SIG-M5 treated with dmso at 0.1 percent for 504 hours (cell line): ENCODE measurements at regions not wholly inside any gene's neighbourhood (a gene's known extent, or its start where the extent isn't known, plus 50 kb on each side); places are given as distances from the start of the nearest gene placed in this dataset.
"Not testable (repeated sequence)": the region's sequence is repeated elsewhere in the genome, so short reads cannot be mapped to it uniquely, and the experiment has no call there.

Experiments used
- DNase-seq: peaks from one replicate; lab custom pipeline; 2025; ENCODE audit not compliant: unreplicated experiment; lab: John Stamatoyannopoulos, UW

DNA sequence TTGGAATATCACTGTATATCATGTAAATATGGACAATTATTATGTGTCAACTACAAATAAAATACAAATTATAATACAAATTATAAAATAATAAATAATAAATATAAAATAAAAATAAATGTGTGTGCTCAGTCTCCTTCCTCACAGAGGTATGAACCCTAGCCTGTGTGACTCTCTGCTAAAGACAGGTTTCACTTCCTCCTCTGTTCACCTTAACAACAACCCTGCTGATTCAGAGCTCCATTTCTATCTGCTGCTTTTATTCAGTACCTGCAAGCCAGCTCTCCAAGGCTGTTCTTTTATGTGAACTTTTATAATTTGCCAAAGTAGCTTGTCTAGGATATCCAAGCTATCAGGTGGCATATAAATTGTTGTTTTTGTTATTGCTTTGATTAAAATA, 610.7 kb upstream of the GRM7 start:
- DNase-seq = no peak

DNA sequence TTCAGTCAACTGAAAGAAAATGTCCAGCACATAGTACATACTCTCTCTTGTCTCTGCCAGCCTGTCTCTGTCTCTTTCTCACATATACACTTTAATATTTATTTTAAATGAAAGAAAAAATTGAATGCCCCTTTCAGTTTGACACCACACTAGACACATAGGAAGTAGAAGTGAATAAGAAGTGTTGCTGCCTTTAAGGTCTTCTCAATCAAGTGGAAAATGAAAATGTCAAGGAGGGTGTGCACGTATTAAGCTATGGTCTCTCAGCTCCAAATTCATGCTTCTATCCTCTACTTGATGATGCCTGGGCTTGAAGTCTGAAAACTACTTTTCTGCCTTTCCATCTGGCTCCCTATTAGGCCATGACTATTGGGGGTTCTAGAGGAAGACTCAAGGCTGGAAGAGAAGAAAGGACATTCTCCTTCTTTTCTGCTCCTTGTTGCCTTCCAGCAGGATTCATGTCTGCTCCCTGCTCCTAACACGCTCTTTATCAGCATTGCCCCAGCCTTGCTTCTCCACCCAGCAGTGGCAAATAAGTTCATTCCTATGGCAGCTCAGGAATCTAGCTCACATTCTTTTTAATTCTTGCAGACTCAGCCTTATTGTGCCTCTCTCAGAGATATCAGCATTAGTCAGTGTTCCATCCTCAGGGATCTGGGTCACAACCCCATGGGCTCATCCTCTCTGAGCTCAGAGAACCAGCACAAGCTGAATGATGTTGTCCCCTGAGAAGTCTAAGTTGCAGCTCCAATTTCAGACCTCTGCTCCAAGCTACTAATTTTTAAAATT, 609.1 kb upstream of the GRM7 start:
- no peak for DNase-seq

DNA sequence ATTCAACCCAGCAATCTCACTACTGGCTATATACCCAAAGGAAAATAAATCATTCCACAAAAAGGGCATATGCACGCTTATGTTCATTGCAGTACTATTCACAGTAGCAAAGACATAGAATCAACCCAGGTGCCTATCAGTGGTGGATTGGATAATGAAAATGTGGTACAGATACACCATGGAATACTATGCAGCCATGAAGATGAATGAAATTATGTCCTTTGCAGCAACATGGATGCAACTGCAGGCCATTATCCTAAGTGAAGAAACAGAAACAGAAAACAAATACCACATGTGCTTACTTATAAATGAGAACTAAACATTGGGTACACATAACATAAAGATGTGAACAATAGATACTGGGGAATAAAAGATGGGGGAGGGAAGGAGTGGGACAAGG, 606.4 kb upstream of the GRM7 start:
- no peak for DNase-seq

DNA sequence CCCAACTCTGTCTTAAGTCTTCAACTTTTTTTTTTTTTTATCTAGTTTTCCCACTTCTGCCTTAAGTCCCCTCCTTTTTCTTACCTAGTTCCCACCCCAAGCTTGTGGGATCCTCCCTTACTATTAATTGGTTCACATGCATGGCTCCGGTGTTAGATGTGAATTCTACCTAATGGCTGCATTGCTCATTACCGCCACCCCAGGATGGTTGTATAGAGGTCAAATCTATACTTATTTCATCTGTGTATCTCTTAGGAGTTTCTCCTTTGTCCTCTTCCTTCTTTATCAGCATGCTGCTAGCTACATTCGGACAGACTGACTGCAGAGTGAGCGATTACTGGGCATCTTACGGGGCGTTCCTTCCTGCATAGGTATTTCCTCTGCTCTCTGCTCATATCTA, 605.7 kb upstream of the GRM7 start:
- no peak for DNase-seq

DNA sequence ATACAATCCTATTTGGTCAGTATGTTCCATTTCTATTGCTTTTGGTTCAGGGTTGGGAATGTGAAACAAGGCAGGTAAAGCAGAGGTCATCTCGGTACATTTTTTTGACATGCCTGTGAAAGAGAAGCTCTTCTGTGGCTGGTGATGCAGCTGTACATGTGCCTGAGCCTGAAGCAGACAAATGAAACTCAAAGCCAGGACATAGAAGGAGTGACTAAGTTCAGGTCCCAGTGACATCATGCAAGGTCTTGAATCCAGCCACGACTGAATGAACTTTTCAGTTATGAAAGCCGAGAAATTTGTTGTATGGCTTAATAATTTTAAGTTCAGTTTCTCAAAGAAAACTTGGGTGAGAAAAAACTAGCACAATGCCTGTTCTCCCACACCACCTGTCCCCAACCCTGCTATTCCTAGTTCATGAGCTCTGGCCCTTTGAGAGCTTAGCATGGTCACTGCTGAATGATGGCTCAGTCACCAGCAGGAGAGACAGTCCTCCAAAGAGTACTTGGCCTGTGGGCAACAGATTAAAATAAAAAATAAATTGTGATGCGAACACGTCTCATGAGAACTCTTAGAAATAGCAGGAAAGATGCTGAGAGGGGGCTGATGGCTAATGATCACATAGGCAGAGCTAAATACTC, 600.2 kb upstream of the GRM7 start:
- DNase-seq = no peak

DNA sequence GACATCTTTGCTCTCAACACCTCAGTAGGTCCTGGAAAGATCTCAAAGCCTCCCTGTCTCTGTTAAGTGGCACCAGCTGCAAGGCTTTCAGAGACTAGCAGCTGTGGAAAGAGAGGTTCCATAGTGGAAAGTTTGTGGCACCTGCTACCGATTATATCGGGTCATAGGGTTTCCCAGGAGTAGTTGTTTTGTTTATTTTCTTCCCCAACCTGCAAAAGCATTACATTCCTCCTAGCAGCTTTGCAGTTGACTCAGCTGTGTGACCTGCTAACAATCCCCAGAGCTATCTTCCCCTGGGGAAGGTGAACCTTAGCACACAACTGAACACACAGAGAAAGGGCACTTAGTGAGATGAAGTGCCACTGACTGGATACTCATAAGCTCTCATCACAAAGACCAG, 598.9 kb upstream of the GRM7 start:
- DNase-seq = no peak

DNA sequence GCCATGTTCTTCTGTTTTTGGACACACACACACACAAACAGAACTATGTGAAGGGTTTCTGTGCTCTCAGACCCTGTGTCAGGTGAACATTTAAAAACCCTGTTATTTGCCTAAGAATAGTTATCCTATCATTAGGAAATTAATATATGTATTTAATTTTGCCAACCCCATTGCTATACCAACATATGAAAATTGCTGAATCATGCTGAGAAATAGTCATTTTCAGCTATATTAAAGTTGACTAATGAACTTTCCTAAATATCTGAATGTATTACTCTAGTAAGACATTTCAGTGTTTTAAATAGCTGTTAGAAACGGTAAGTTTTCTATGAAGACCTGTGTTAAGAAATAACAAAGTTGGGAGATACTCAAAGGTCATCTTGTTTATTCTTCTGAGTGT, 596.9 kb upstream of the GRM7 start:
- DNase-seq = no peak

DNA sequence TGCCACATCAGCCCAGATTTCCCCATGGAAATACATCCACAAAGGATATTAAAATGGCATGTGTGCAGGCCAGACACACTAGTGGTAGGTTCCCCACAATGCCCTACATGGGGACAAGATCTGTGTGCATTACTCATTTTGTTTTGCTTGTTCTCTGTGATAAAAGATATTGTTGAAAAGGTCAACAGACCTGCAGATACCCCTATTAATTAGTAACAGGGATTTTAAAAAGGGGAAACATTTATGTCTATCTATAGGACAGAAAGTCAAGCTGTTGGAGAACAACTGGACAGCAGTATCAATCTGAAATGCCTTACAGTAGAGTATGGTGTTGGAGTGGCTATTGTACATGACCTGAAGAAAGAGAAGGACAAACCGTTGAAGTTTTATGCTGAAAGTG, 596.0 kb upstream of the GRM7 start:
- DNase-seq = no peak

DNA sequence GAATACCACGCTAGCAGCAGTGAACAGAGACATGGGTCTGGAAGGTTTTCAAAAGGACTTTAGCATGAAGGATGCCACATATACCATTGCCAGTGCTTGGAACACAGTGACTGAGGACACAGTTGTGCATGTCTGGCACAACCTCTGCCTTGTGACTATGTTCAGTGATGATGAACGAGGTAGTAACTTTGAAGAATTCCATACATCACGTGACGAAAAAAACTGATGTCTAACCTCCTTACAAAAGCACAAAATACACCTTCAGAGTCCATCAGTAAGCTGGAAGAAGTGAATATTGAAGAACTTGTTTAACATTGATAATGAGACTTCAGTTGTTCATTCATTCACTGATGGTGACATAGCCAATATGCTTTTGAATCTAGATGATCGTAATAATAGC, 594.8 kb upstream of the GRM7 start:
- DNase-seq = no peak

DNA sequence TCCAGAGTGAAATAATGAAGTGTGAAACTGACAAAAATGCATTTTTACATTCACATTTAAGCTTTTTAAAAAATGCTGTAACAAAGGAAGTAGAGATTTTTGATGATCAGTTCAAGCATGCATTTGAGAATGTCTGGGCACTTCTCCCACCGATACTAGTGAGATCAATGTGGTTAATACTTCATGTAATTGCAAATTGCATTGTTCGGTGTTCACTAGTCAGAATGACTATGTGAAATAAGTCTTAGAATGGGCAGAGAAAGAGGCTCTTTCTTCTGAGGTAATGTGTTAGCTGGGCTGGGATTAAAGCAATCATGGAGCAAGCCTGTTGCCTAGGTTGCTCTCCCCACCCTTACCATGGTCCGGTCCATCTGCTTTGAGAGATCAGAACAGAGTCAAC, 587.0 kb upstream of the GRM7 start:
- DNase-seq = no peak

DNA sequence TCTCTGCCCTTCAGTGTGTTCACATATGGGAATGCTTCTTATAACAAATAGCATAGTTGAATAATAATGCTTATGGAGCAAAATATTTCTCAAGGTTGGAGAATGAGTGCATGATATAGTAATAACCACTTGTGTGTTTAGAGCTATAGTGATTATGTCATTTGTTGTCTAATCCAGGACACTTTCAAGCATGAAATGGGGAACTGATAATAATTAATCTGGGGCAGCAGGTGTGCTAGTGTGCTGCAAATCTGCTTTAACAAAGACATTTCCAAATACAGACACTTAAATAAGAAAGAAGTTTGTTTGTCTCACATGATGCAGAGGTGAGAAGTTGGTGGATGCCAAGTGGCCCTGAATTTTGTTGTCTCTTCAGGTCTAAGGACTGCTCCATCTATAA, 579.3 kb upstream of the GRM7 start:
- no peak for DNase-seq

DNA sequence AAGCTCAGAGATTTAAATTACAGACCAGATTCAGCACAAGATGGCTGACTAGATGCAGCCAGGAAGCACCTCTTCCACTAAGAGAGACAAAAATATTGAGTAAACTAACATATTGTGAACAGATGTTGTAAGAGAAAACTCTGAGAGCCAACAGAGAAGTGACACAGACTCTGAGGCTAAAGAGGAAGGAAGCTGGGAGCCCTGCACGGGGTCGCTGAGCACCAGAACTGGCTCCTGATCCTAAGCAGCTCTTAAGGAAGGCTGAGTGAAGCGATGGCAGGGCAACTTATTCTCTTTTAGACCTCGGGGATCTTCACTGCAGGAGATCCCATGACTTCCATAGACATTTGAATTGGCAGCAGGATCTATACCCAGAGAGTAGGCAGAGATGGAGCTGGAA, 578.0 kb upstream of the GRM7 start:
- no peak for DNase-seq

DNA sequence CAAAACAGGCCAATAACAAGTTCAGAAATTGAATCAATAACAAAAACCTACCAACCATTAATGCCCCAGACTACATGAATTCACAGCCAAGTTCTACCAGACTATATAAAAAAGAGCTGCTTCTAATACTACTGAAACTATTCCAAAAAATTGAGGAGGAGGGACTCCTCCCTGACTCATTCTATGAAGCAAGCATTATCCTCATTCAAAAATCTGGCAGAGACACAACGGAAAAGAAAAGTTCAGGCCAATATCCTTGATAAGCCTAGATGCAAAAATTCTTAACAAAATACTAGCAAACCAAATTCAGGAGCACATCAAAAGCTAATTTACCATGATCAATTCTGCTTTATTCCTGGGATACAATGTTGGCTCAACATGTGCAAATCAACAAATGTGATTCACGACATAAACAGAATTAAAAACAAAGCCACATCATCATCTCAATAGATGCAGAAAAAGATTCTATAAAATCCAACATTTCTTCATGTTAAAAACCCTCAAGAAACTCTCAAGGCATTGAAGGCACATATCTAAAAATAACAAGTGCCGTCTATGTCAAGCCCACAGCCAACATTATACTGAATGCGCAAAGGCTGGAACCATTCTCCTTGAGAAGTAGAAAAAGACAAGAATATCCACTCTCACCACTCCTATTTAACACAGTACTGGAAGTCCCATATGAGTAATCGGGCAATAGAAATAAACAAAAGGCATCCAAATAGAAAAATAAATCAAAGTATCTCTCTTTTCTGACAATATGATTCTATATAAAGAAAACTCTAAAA, 573.6 kb upstream of the GRM7 start:
- DNase-seq = no peak

DNA sequence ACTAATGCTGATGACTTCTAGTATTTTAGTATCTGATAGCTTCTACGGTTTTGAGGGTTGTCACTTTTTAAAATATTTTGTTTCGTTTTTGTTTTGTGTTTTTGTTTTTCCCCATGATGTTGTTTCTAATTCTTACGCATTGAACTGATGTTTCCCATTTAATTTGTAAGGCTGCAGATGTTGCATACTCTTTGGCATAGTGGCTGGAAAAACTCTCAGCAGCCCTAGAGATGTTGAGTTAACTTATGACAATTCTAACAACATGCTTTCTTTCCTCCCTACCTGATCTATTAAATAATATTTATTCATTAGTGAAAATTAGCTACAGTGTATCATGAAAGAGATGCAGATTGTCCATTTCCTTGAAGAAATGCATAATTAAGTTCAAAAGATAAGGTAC, 559.3 kb upstream of the GRM7 start:
- no peak for DNase-seq

DNA sequence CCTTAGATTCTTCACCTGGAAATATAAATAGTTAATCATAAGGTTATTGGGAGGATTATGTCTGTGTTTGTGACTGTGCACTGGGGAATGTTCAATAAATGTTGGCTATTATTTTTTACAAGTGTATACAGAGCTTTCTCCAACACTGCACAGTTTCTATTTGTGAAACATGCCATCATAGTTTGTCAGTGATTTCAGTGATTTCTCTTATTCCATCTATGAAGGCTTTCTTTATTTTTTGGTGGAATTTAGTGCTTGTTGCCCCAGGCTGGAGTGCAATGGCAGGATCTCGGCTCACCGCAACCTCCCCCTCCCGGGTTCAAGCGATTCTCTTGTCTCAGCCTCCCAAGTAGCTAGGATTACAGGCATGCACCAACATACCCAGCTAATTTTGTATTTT, 545.0 kb upstream of the GRM7 start:
- DNase-seq = no peak

DNA sequence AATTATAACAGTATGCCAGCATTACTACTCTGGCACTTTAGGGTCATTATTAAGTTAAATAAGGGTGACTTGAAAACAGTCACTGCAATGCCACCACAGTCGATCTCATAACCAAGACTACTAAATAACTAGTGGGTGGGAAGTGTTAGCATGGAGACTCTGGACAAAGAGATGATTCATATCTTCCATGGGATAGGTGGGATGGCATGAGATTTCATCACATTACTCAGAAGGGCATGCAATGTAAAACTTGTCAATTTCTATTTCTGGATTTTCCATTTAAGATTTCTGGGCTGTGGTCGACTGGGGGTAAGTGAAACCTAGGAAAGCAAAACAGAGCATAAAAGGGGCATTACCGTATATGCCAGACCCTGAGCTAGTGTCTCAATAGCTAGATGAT, 538.9 kb upstream of the GRM7 start:
- no peak for DNase-seq

DNA sequence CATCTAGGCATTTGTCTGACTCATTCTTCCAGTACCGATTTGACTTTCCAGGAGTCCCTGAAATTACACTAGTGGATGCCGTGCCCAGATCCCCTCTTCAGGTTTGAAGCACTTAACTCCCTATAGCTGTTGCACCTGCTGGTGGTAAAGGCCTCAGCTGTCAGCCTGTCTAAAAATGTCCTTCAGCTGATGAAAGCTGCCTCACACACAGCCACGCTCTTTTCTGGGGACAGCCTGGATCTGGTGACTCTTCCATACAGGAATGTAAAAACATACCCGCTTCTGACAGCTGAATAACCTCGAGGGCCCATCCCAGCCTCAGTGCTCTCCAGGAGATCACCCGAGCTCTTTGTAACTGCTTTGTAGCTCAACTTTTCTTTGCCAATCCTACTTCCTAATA, 534.1 kb upstream of the GRM7 start:
- no peak for DNase-seq

DNA sequence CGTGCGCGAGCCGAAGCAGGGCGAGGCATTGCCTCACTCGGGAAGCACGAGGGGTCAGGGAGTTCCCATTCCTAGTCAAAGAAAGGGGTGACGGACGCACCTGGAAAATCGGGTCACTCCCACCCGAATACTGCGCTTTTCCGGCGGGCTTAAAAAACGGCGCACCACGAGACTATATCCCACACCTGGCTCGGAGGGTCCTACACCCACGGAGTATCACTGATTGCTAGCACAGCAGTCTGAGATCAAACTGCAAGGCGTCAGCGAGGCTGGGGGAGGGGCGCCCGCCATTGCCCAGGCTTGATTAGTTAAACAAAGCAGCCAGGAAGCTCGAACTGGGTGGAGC, 520.0 kb upstream of the GRM7 start:
- not testable (repeated sequence) for DNase-seq

DNA sequence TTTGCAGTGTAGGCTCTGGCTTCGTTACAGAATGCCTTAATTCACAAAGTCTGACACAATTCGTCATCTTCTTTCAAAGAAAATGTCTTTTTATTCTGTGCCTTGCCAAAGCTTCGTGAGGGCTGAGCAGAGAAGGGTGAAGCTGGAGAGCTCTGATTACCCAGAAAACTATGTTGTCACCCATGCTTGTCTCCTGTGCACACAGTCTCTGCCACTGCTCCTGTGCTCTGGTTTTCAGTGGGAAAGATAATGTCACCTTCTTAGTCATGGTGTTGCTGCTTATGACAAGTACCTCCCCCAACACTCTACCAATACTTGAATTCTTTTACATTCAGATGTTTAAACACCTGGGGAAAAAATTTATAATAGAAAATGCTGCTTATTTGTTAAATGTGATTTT, 509.2 kb upstream of the GRM7 start:
- no peak for DNase-seq

DNA sequence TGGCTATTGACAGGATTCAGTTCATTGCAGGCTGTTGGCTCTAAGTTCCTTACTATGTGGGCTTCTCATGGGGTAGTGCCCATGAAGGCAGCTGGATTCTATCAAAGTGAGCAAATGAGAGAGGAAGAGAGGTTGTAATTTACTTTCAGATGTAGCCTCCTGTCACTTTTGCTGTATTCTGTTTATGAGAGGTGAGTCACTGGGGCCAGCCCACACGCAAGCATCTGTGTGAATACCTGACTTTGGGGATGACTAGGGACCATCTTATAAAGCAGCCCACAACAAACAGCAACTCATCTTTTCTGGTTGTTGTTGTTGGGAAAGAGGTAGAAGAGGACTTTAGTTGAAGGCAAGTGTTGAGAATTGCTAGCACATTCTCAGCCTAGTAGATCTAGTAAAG, 506.3 kb upstream of the GRM7 start:
- DNase-seq = no peak

DNA sequence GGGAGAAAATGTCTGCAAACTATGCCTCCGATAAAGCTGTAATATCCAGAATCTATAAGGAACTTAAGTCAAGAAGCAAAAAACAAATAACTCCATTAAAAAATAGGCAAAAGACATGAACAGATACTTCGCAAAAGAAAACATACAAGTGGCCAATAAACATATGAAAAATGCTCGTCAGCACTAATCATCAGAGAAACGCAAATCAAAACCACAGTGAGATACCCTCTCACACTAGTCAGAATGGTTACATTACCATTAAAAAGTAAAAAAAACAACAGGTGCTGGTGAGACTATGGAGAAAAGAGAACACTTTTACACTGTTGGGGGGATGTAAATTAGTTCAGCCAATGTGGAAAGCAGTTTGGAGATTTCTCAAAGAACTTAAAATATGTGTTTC, 498.5 kb upstream of the GRM7 start:
- no peak for DNase-seq

DNA sequence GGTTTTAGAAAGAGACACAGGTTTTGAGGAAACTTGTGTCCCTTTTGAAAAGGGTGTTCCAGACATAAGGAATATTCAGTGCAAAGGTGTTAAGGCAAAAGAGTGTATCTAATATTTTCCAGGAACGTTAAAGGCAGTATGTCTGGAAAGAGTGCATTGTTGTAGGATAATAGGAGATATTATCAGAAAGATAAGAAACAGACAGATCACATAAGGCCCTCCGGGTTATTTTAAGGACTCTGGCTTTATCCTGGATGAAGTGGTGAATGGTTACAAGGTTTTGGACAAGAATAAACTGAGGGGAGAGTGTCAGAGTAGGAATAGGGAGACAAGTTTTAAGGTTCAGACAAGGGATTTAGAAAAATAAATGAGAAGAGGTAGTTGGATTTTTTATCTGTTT, 493.7 kb upstream of the GRM7 start:
- DNase-seq = no peak
